ENCODE measurements at regions not wholly inside any gene's neighbourhood (a gene's known extent, or its start where the extent isn't known, plus 50 kb on each side); places are given as distances from the start of the nearest gene placed in this dataset.

- no peak for ATAC-seq
- intact Hi-C loops (cut with micrococcal nuclease): no loop called here
- DNase-seq: no peak
Observed at GRCh38 chr6:169165561-169166300, 87.9 kb downstream of the THBS2 start.

GRCh38 chr6:169164986-169165385 is 88.7 kb downstream of the THBS2 start:
- intact Hi-C loops (cut with micrococcal nuclease): no loop called here
- DNase-seq (no peak), ATAC-seq (no peak)

GRCh38 chr6:169164451-169164850 is 89.2 kb downstream of the THBS2 start:
- ATAC-seq: no peak
- no peak for DNase-seq
- intact Hi-C loops (cut with micrococcal nuclease): no loop called here

GRCh38 chr6:169163411-169163901 is 90.2 kb downstream of the THBS2 start:
- DNase-seq (no peak), ATAC-seq (no peak)
- intact Hi-C loops (cut with micrococcal nuclease): no loop called here

GRCh38 chr6:169162752-169163407 is 90.8 kb downstream of the THBS2 start:
- no peak for DNase-seq
- ATAC-seq: peak; percentile 47
- intact Hi-C loops (cut with micrococcal nuclease): no loop called here

- ATAC-seq (no peak), DNase-seq (no peak)
- intact Hi-C loops (cut with micrococcal nuclease): no loop called here
Observed at GRCh38 chr6:169162249-169162648, 91.4 kb downstream of the THBS2 start.

GRCh38 chr6:169161572-169162167 is 92.0 kb downstream of the THBS2 start:
- intact Hi-C loops (cut with micrococcal nuclease): no loop called here
- ATAC-seq: no peak
- no peak for DNase-seq

- intact Hi-C loops (cut with micrococcal nuclease): no loop called here
- no peak for DNase-seq
- ATAC-seq: no peak
Observed at GRCh38 chr6:169160855-169161560, 92.6 kb downstream of the THBS2 start.

- ATAC-seq: no peak
- intact Hi-C loops (cut with micrococcal nuclease): no loop called here
Observed at GRCh38 chr6:169160091-169160854, 93.4 kb downstream of the THBS2 start.

GRCh38 chr6:169159331-169159730 is 94.3 kb downstream of the THBS2 start:
- no peak for DNase-seq
- ATAC-seq: no peak
- intact Hi-C loops (cut with micrococcal nuclease): no loop called here

More at GRCh38 chr6:169160091-169160854, 93.4 kb downstream of the THBS2 start:
- DNase-seq: no peak

GRCh38 chr6:169158691-169159090 is 95.0 kb downstream of the THBS2 start:
- ATAC-seq: no peak
- DNase-seq: no peak
- intact Hi-C loops (cut with micrococcal nuclease): no loop called here

GRCh38 chr6:169158174-169158573 is 95.5 kb downstream of the THBS2 start:
- peak; percentile 70 for ATAC-seq
- peak; percentile 75 for DNase-seq
- intact Hi-C loops (cut with micrococcal nuclease): no loop called here

GRCh38 chr6:169157197-169158148 is 96.2 kb downstream of the THBS2 start:
- intact Hi-C loops (cut with micrococcal nuclease): no loop called here
- ATAC-seq: no peak
- peak; percentile 25 for DNase-seq

- no peak for DNase-seq
- ATAC-seq: peak; percentile 10
- intact Hi-C loops (cut with micrococcal nuclease): no loop called here
Observed at GRCh38 chr6:169156793-169157147, 96.9 kb downstream of the THBS2 start.

- ATAC-seq (peak; percentile 29), DNase-seq (no peak)
- intact Hi-C loops (cut with micrococcal nuclease): no loop called here
Observed at GRCh38 chr6:169156108-169156792, 97.4 kb downstream of the THBS2 start.

- no peak for DNase-seq
- intact Hi-C loops (cut with micrococcal nuclease): no loop called here
Observed at GRCh38 chr6:169155481-169155880, 98.2 kb downstream of the THBS2 start.

GRCh38 chr6:169153401-169153800 is 100.2 kb downstream of the THBS2 start:
- intact Hi-C loops (cut with micrococcal nuclease): no loop called here
- ATAC-seq: no peak
- DNase-seq: no peak

More at GRCh38 chr6:169155481-169155880, 98.2 kb downstream of the THBS2 start:
- no peak for ATAC-seq
